HG03097 (cell line): ENCODE measurements at regions not wholly inside any gene's neighbourhood (a gene's known extent, or its start where the extent isn't known, plus 50 kb on each side); places are given as distances from the start of the nearest gene placed in this dataset.
A peak's percentile ranks its signal among the peaks of the same experiment; 100 is the strongest.
"Not testable (repeated sequence)": the region's sequence is repeated elsewhere in the genome, so short reads cannot be mapped to it uniquely, and the experiment has no call there.

ENCODE experiments used
- ATAC-seq: cut with Tn5 transposase; IDR thresholded peaks from one replicate; pipeline ENCODE4 v1.9.1; 2021; ENCODE audit not compliant: unreplicated experiment, low FRiP score

- ATAC-seq, result no peak
Measured at GRCh38 chr16:85216522-85217375, 104.5 kb upstream of the CIBAR2 start.

DNA sequence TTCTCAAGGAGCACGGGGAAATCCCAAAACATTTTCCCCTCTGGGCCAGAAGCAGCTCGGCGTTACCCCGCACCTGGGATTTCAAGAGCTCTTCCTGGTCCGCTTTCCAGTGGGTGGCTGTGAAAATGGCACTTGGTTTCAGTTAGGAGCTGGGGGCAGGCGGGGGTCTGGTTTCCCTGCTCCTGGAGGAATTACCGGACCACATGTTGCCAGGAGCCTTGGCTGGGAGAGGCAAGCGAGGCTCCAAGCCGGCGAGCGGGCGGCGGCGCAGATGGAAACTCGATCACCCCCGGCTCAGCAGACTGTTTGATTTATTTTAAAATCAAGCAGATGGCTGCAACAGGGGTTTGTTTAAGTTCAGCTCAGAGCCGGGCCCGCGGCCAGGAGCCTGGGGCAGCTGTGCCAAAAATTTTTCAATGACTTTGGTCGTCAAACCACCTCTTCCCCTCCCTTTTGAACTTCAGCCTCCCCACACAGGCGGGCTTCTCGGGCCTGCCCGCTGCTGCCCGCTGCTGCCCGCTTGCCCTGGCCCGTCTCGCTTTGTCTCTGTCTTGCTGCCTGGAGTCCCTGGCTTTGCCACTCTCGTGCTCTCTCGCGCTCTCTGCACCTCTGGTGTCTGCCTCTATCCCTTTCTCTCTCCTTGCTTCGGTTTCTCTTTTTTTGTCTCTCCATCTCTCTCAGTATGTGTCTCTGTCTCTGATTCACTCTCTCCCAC is 108.0 kb upstream of the CIBAR2 start:
- ATAC-seq, result no peak

GRCh38 chr16:85220964-85221731 is 108.9 kb upstream of the CIBAR2 start:
- ATAC-seq, result no peak

GRCh38 chr16:85221771-85222154 is 109.5 kb upstream of the CIBAR2 start:
- ATAC-seq, result no peak

- ATAC-seq, result no peak
Measured at GRCh38 chr16:85222155-85222863, 110.0 kb upstream of the CIBAR2 start.

DNA sequence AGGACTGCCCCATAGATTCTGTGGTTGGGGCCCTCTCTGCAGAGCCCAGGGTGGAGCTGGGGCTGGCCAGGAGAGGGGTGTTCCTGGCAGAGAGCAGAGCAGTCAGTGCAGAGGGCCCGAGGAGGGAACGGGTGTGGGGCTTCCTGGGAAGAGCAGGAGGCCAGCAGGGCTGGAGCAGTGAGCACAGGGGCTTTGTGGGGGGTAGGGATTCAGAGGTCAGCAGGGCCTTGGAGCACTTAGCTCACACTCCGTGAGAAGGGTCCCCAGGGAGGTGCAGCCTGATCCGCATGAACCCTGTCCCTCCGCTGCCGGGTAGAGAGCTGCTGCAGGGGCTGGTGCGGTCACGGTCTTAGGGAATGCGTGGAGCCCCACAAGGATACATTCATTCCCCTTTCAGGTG is 113.0 kb upstream of the CIBAR2 start:
- ATAC-seq, result no peak

- ATAC-seq, result no peak
Measured at GRCh38 chr16:85225721-85226120, 113.4 kb upstream of the CIBAR2 start.

GRCh38 chr16:85227084-85227945 is 115.0 kb upstream of the CIBAR2 start:
- ATAC-seq, result peak; percentile 79

- no peak for ATAC-seq
Measured at GRCh38 chr16:85227946-85228862, 115.9 kb upstream of the CIBAR2 start.

- no peak for ATAC-seq
Measured at GRCh38 chr16:85228970-85229430, 116.7 kb upstream of the CIBAR2 start.

- ATAC-seq, result no peak
Measured at GRCh38 chr16:85229869-85230462, 117.7 kb upstream of the CIBAR2 start.

GRCh38 chr16:85230764-85231383 is 118.6 kb upstream of the CIBAR2 start:
- not testable (repeated sequence) for ATAC-seq

GRCh38 chr16:85231959-85232358 is 119.7 kb upstream of the CIBAR2 start:
- no peak for ATAC-seq

- ATAC-seq, result no peak
Measured at GRCh38 chr16:85232369-85233142, 120.3 kb upstream of the CIBAR2 start.

DNA sequence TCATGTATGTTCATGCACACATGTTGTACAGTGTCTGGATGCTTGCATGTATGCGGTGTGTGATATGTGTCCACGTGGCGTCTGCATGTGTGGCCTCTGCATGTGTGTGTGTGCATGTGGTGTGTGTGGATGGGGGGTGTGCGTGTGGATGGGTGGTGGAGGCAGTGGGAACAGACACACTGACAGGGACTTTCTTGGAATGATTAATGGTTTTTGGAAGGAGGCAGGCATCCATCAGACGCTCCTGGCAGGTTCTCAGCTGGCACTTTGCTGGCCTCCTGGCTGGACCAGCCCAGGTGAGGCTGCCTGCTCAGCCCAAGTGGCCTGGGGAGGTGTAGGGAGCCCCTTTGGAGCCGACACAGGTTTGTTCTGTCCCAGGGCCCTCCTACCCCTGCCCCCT is 121.2 kb upstream of the CIBAR2 start:
- ATAC-seq, result no peak

DNA sequence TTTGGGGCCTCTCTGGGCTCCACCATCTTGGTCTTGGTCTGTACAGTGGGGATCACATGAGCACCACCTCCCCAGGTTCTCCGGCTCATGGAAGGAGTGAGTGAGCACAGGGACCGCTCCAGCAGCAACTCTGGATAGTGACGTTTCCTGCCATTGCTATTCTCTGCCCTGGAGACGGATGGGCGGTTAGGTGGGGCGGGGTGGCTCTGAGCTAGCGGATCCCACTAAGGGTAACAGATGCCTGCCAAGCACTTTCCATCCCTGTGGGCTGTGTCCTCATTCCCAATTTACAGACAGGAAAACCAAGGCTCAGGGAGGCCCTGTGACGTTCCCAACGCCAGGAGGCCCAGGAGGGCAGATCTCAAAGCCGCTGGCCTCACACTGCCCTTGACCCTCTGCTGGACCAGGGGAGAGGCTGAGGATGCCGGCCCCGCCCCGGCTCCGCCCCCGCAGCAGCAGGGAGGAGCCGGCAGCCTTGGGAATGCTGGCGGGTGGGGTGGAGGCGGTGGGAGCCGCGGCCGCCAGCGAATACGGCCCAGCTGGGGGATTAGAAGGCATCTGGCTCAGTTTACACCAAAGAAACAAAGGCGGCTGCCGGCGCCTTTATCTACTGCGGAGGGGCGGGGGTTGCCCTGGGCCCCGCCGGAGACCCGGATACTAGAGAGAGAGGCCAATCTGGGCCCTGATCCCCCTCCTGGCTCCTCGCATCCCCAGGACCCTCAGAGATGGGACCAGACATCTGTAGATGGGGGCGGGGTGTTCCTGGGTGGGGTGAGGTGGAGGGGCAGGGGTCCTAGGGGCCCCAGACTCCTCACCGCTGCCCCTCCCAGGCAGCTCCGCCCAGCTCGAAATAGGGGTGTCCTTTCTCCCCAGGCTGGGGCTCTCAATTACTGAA is 122.3 kb upstream of the CIBAR2 start:
- ATAC-seq, result no peak
